KBM-7 (cell line): ENCODE measurements at regions not wholly inside any gene's neighbourhood (a gene's known extent, or its start where the extent isn't known, plus 50 kb on each side); places are given as distances from the start of the nearest gene placed in this dataset.
"Not testable (repeated sequence)": the region's sequence is repeated elsewhere in the genome, so short reads cannot be mapped to it uniquely, and the experiment has no call there.

ENCODE experiments used
- DNase-seq: peaks from one replicate; pipeline ENCODE4 v3.0.0-alpha.2; 2015
- in situ Hi-C: fragments of 300-500 bp; cut with MboI; formaldehyde crosslinking; loops from 2 replicates; pipeline ENCODE4 v1.14.3; 2020; ENCODE audit warnings: low sequenced_read_pairs, low pct_unique_long_range_greater_than_20kb, mixed read lengths

DNA sequence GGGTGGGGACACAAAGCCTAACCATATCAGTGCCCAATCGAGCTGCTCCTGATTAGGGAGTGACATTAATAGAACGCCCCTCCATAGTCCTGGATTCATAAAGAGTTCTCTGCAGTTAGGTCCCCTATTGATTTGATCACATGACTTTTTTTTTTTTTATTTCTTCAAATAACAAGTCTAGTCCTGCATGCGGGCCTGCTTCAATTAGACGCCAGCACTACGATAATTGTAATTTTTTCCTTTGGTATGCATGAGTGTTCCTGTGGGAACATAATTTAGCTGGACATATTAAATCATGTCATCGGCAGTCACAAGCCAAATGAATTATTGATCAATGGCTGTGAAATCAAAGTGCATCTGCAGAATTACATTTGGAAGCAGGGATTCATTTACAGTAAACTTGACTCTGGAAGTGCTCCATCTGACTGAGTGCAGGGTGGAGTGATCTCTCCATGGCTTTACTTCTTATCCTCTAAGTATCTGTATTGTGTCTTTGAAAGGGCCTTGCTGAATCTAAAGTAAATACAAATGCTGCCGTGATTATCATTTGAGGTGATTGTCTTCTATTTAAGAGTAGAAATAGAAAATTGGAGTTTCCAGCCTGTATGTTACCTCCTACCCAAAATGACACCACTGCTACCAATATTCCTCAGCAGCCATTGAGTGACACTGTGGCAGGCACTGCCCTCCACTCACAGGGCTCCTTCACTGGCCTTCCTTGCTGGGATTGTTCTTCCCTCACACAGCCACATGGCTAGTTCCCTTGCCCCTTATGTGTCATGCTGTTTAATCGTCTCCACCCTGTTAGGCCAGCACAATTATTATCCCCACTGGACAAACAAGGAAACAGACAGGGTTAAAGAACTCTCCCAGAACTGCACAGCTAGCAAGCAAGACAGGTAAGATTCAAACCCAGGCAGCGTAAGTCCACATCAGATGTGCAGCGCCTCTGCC is 337.4 kb upstream of the ID2 start:
- in situ Hi-C loops: no loop called here
- no peak for DNase-seq

DNA sequence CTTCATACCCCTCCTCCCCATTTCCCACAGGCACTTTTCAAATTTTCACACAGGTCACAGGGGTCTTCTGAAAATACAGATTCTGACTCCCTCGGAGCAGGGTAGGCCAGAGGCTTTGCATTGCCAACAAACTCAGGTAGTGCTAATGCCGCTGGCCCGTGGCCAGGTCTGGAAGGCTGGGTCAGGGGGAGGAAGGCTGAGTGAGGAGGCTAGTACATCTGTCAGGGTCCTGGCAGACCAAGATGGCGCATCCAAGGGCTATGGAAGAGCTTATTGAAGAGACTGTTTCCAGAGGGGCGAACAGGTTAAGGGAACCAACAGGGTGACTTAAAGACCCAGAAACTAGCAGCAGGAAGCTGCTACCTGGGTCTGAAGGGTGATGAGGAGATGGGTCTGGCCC is 336.7 kb upstream of the ID2 start:
- DNase-seq: no peak
- in situ Hi-C loops: no loop called here

- in situ Hi-C loops: no loop called here
- DNase-seq: no peak
These were observed 335.6 kb upstream of the ID2 start for GRCh38 chr2:8346208-8346607.

DNA sequence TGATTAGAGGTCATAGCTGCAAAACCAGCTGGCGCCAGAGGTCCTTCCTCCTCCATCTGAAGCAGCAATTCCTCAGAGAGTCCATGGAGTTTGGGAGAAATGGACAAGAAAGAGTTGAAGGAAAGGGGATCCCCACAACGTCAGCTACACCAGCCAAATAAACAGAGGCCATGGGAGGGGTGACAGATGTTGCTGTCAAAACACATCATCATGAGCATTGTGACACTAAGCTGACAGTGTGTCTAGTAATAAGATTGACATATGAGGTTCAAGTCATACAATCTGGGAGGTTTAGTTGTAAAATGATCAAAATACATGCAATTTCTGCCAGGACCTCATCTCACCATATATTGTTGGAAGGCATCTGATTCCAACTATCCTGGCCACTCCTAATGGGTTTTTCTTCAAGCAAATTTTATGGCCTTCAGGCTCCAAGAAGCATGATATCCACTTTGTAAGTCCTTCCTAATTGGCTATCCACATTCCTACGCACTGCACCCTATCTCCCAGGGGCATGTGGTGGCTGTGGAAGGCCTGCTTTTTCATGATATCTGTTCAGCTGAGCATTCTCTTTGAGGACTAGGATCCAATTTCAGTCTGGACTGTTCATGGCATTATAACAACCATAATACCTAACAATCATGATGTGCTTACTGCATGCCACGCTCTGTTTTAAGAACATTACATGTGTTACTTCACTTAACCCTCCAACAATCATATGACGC is 335.0 kb upstream of the ID2 start:
- DNase-seq: no peak

GRCh38 chr2:8348911-8349310 is 332.9 kb upstream of the ID2 start:
- not testable (repeated sequence) for DNase-seq

More for the DNA sequence above, 335.0 kb upstream of the ID2 start:
- in situ Hi-C loops: no loop called here

DNA sequence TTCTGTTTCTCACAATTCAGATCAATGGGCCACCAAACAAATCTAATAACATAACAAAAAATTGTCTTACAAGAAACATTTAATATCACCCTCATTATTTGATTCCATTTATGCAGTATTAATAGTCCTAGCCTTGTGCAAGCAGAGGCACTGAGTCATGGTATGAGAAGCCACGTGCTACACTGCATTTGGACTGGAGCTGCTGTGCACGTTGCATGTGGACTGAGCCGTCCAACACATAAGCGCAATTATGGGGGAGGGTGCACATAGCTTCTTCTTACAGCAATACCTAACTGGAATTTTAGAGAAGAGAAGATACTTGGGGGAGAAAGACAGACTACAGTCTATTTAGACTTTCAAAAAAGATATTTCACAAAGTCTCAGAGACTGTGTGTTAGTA is 329.6 kb upstream of the ID2 start:
- in situ Hi-C loops: no loop called here
- no peak for DNase-seq

More at GRCh38 chr2:8348911-8349310, 332.9 kb upstream of the ID2 start:
- in situ Hi-C loops: not testable (repeated sequence)

DNA sequence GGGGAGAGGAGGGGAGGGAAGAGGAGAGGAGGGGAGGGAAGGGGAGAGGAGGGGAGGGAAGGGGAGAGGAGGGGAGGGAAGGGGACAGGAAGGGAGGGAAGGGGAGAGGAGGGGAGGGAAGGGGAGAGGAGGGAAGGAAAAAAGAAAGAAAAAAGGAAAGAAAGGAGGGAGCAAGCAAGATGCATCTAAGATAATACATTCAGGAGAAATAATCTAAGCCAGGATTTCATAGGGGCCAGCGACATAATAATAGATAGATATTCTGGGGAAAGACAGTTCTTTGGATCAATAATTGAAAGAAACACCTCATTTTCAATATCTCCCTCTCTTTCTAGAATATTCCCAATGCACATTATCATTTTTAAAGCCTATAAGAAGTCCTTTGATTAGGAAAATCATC is 328.9 kb upstream of the ID2 start:
- in situ Hi-C loops: no loop called here
- DNase-seq: no peak

- in situ Hi-C loops: no loop called here
- DNase-seq: no peak
These were observed 326.6 kb upstream of the ID2 start for GRCh38 chr2:8355102-8355859.

GRCh38 chr2:8357738-8358518 is 323.9 kb upstream of the ID2 start:
- in situ Hi-C loops: no loop called here
- no peak for DNase-seq

GRCh38 chr2:8361930-8362329 is 319.9 kb upstream of the ID2 start:
- DNase-seq: no peak
- in situ Hi-C loops: no loop called here

- in situ Hi-C loops: no loop called here
These were observed 318.7 kb upstream of the ID2 start for GRCh38 chr2:8363161-8363560.

GRCh38 chr2:8364668-8365067 is 317.2 kb upstream of the ID2 start:
- no peak for DNase-seq
- in situ Hi-C loops: no loop called here

More at GRCh38 chr2:8363161-8363560, 318.7 kb upstream of the ID2 start:
- DNase-seq: no peak

DNA sequence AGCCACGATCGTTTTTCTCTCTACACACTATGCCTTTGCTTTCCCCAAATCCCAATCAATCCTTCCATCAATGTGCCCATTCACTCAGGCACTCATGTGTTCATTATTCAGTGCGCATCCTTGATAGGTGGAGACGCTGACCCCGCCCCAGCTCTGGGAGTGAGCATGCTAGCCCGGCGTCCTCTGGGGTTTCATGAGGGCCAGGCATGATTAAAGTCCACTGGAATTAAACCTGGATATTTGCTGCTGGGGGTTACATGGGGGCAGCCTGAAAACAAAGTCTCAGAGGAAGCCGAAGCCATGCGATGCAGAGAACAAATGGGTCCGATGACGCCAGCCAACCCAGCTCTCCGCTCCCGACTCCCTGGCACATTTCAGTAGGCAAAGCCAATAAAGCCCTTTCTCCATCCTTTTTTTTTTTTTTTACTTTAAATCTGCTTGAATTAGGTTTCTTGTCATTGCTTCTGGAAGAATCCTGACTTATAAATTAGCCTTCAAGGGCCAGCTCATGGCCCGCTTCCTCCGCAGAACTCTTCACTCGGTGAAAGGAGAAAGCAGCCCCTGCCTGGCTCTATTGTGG is 316.4 kb upstream of the ID2 start:
- DNase-seq: no peak
- in situ Hi-C loops: no loop called here

- in situ Hi-C loops: no loop called here
These were observed 314.0 kb upstream of the ID2 start for GRCh38 chr2:8367833-8368232.

GRCh38 chr2:8368463-8368862 is 313.4 kb upstream of the ID2 start:
- no peak for DNase-seq
- in situ Hi-C loops: no loop called here

More at GRCh38 chr2:8367833-8368232, 314.0 kb upstream of the ID2 start:
- no peak for DNase-seq

- in situ Hi-C loops: no loop called here
- no peak for DNase-seq
These were observed 312.3 kb upstream of the ID2 start for GRCh38 chr2:8369522-8369921.

GRCh38 chr2:8370258-8370802 is 311.5 kb upstream of the ID2 start:
- no peak for DNase-seq
- in situ Hi-C loops: no loop called here

DNA sequence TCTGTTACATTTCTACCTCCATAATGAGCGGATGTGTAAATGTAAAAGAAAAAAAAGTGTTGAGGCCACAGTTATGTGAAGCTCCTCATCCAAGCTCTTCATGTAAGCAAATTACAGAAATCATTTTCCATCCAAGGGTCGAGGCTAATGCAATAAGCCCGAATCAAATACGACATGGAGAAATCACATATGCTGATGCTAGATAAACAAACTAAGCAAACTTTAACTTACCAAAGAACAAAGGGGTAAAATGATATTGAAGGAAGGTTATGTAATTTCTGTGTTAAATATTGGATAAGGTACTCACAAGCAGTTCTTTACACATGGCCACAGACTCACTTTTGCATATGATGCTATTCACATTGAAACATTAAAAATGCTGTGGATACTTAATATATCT is 310.2 kb upstream of the ID2 start:
- in situ Hi-C loops: no loop called here
- no peak for DNase-seq
